ENCODE measurements at regions not wholly inside any gene's neighbourhood (a gene's known extent, or its start where the extent isn't known, plus 50 kb on each side); places are given as distances from the start of the nearest gene placed in this dataset.

DNA sequence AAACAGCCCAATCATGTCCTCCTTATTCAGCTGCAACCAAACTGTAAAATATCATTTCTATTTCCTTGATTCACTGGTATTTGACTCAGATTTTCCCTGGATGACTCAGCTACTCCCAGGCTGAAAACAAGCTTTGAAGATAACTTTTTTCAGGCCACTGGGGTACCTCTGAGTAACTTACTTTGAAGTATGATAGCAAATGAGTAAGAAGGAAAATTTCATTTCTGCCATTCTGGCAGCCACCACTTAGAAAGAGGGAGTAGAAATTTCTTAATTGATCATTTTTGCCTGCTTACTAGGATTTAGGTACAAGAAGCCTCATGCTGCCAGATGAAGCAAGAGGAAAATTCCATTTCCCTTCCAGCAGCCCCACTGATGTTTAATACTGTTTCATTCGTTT, 247.4 kb downstream of the PRELID2 start:
- intact Hi-C loops (cut with micrococcal nuclease): no loop called here
- ATAC-seq (no peak), DNase-seq (no peak)

DNA sequence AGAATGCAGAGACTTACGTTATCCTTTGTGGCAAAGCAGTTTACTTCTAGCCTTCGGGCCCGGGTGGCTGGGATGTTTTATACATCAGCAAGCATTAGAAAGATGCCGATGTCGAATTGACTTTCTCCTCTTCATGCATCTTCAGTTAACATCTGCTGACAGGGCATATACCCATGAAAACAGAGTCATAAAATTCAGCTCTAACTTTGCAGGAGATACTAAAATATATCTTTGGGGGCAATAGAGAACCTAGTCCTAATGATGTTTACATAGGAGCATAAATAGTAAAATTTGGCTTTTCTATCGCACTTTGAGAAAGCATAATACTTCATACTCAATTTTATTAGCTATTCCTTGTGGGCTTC, 247.9 kb downstream of the PRELID2 start:
- no peak for DNase-seq
- intact Hi-C loops (cut with micrococcal nuclease): no loop called here
- no peak for ATAC-seq

DNA sequence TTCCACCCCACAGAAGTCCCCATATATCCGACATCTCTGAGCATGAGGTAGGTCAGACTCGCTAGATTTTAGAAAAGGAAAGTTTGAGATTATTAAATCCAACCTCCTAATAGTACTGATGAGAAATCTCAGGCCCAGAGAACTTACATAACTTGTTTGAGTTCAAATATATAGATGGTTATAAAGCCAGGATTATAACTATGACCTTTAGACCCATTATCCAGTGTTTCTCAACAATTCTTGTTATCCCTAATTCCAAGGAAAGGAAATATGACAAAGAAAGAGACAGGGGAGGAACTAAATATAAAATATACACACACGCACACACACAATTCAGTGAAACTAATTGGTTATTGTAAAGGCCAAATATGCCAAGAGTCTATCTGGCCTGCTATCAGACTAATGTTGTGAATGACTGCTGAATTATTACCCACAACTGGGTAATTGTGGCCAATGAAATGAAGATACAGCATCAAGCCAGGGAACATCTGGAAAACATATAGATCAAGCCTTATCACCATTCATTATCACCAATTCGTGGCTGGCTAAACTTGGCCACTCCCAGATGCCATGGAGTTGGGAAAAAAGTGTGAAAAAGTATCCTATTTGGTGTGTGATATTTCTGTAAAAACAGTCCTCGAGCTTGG, 248.4 kb downstream of the PRELID2 start:
- intact Hi-C loops (cut with micrococcal nuclease): no loop called here
- ATAC-seq (no peak), DNase-seq (no peak)

DNA sequence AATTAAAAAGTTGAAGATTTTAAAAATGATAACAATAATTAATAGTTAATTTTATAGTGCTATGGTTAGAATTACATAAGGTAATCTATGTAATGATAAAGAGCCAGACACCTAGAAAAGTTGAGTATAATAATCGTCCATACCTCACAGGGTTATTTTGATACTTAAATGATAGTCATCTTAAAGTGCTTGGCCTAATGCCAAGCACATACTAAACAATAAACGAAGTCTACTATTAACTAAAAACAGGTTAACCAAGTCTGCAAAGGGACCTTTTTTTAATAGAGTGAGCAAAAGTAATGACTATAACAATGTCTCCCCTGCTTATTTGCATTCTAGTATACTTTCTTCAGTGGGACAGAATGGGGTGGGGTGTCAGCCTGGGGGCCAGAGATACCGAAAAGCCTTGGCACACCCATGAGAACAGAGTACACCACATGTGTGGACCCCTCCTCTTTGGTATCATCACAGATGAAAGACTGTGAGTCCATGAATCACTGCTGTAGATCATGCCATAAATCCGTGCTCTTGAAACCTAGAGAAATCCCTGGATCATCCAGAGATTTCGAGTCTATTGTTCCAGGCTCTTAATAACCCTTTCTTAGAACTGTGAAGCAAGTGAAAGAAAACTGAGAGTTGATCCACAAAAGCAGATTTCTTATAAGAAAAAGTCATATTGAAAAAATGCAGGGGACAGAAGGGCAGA, 249.5 kb downstream of the PRELID2 start:
- no peak for ATAC-seq
- intact Hi-C loops (cut with micrococcal nuclease): no loop called here
- no peak for DNase-seq

DNA sequence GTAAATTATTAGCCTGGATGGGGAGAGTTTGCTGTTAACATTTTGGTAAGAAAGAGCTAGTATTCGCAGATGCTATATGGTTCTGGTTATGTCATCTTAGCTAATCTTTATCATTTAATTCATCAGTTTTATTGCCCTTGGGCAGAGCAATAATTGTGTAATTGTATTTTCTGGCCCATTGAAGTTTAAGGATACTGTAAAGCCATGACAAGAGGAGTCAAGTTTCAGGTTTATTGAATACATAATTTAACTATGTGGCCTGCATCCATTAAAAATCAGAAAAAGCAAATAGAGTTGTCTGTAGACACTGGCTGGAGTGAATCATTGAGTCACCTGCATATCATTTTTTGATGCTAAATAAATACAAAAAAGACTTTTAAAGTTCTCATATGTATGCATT, 255.8 kb downstream of the PRELID2 start:
- intact Hi-C loops (cut with micrococcal nuclease): no loop called here
- DNase-seq (no peak), ATAC-seq (no peak)

DNA sequence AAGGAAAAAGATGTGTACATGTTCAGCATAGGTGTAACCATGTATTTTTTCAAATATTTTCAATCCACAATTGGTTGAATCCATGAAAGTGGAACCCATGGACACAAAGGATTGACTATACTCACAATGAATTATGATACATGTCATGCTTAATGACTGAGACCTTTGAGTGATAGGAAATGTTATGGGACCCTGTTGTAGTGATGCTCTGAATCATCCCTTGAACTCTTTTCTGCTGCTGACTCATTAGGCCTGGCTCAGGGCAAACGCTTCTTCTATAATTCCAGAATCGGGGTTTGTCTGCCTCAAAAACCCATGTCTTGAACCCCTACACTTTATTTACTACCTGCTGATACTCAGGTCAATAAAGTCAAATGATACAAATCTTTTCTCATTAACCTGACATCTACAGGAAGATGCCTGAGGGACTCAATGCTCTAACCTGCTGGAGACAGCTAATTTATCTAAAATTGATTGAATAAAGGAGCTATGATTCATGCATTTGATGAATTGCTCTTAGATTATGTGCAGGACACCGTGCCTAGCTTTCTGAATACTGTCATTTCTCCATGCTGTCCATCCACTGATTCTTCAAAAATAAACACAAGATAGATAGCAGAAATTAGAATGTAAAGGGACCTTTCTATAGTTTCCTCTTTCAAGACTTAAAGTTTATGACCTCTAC, 260.1 kb downstream of the PRELID2 start:
- DNase-seq: no peak
- intact Hi-C loops (cut with micrococcal nuclease): no loop called here
- no peak for ATAC-seq

DNA sequence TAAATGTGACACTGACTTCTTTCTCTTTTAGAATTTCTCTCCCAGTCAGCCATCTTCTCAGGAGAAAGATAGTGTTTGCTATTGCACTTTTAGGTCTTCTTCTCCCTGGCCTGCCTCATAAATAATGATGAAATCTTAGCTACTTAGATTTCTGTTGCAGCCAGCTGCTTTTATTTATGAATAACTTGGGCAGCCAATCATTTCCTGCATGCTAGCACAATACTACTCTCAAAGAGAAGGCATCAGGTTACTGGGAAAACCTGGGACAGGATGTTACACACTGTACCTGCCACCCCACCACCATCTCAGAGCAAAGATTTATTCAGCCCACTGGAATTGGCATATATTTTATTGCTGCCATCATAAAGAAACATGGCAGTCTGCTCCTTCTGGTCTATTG, 266.6 kb downstream of the PRELID2 start:
- intact Hi-C loops (cut with micrococcal nuclease): no loop called here
- no peak for ATAC-seq

DNA sequence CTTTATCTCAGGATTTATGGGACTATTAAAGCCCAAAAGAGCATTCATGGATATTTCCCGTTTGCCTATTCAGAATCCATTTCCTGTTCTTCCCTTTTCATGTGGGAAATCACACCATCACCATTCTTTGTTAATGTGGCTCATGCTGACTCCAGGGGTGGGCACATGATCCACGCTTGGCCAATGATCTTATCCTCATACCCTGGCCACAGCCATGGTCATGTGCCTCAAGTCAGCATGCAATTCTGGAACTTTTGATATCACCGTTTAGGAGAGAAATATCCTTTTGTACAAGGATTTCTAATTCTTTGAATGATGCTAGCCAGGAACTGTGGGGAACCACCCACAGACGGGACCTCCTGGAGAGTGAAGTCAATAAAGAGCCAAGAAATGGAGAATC, 272.2 kb downstream of the PRELID2 start:
- DNase-seq (no peak), ATAC-seq (no peak)
- intact Hi-C loops (cut with micrococcal nuclease): no loop called here

More for the DNA sequence above, 266.6 kb downstream of the PRELID2 start:
- no peak for DNase-seq

DNA sequence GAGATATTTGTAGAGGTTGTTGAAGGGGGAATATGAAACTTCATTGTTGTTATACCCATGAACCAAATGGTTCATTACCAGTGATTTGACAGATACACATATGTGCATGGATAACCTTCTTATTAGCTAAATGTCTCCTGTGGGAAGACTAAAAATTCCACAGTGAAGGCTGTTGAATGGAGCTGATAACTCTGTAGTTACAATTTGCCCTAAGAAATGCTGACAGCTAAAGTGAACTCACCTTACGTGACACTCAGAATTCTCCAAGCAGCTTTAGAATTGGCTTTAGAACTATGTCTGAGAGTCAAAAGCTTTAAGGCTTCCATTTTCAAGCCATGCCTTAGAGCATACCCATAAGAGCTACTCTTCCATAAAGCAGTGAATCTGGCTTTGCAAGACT, 276.9 kb downstream of the PRELID2 start:
- intact Hi-C loops (cut with micrococcal nuclease): no loop called here
- DNase-seq (no peak), ATAC-seq (no peak)

DNA sequence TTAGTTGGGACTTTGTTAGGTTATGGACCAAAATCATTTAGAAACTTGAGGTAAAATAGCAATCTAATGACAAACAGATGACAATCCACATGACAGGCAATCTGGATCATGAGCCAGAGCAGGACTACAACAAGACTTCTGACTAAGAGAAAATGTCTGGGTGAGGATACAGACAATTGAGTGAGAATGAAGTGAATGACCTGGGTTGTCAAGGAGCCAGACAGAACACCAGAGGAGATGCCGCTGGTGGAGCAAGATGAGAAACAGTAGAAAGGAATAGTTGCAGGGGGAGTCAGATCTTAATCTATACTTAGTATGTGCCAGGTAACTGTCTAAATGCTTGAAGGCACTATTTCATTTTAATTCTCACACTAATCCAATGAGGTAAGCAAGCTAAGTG, 277.8 kb downstream of the PRELID2 start:
- DNase-seq (no peak), ATAC-seq (no peak)
- intact Hi-C loops (cut with micrococcal nuclease): no loop called here

DNA sequence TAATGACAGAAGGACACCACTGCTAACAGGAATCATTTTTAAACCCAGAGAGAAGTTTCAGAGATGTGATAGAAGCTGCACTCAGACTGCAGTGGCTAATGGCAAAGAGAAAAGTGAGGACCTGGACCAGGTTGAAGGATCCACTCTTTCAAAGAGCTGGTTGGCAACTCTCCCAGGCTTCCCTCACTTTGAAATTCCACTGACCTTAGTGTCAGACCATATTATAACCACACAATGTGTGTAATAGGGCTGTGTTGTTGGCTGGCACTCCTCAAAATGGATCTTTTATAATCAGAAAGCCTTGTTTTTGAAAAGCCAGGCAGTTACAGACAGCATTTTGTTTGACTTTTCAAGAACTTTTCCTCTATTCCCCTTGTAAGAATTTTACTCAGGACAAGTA, 280.7 kb downstream of the PRELID2 start:
- ATAC-seq (peak; percentile 57), DNase-seq (no peak)
- intact Hi-C loops (cut with micrococcal nuclease): no loop called here

DNA sequence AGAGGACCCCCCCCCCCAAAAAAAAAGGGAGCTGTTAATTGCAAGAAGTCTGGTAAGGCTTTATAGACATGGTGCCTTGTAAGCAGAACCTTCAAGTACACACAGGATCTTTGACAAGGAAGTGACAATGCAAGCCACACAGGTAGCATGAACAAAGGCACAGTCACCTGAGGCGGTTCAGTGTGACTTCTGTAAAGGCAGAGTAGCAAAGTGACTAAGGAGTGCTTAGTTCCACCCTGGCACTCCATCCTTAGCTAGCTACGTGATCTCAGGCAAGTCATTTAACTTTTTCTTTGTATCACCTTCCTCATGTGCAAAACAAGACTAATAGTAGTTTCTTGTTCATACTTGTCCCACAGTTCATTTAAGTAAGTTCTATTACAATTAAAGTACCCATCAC, 282.0 kb downstream of the PRELID2 start:
- intact Hi-C loops (cut with micrococcal nuclease): no loop called here
- DNase-seq (no peak), ATAC-seq (no peak)

DNA sequence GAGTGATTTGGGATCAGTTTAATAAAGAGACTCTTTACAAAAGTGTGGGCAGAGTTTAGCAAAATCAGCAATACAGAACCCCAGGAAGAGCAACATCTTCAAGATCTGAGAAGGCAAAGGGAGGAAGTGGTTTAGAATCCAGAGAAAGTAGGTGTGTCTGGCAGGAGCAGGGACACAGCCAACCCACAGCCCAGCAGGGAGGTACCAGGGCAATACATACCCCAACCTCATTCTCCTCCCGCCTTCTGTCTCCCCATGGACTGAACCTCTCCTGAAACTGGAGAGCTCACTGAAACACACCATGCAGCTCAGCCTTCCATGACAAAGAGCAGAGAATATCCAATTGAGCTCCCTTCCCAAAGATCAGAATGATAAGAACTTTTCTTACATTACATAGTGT, 283.4 kb downstream of the PRELID2 start:
- DNase-seq (no peak), ATAC-seq (no peak)
- intact Hi-C loops (cut with micrococcal nuclease): no loop called here

DNA sequence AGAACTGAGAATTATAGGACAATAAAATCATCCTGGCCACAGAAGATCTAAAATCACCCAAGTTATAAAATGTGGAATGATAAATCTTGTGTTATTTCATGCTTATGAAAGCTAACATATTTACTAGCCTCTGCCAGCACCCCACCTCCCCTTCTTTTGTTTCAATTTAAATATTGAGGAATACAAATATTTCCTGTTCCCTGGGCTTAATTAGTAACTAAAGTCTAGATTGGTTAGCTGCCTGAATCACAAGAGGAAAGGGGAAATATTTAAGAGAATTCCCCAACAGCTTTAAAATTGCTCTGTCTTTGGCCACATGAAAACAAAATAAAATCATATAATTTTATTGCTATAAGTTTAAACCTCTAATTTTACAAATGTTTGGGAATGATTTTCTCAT, 287.0 kb downstream of the PRELID2 start:
- DNase-seq (no peak), ATAC-seq (no peak)
- intact Hi-C loops (cut with micrococcal nuclease): no loop called here

DNA sequence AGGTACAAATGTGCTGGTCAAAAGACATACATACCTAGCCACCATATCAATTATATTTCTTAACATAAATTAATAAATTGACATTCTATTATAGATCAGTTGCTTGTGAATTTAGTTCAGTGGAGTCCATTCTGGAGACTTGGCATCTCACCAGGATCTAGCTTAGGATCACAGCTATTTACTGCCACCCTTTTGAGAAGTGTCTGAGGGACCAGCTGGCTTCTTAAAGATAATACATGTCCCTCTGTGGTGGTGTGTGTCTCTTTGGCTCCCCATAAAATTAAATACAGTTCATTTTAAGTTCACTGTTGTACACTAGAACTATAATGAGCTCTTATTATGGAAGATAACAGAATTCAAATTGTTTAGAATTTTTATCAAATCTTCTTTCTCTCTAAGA, 290.7 kb downstream of the PRELID2 start:
- intact Hi-C loops (cut with micrococcal nuclease): no loop called here
- DNase-seq: no peak
- no peak for ATAC-seq

DNA sequence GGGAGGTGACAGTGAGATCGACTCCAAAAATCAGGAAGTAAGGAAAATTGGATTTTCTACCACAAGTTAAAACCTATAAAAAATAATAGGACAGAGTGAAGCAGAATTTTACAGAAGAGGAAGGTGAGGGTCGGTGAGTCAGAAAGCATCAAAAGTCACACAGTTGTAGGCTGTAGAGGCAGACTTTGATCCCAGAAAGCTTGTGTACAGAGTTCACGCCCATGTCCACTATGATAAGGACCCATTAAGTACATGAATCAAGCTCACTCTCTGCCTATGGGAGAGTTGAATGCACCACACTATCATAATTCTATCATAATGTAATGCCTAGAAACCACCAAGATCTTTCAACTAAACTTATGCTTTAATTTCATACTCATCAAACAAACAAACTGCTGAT, 291.2 kb downstream of the PRELID2 start:
- DNase-seq: no peak
- ATAC-seq: no peak
- intact Hi-C loops (cut with micrococcal nuclease): no loop called here

DNA sequence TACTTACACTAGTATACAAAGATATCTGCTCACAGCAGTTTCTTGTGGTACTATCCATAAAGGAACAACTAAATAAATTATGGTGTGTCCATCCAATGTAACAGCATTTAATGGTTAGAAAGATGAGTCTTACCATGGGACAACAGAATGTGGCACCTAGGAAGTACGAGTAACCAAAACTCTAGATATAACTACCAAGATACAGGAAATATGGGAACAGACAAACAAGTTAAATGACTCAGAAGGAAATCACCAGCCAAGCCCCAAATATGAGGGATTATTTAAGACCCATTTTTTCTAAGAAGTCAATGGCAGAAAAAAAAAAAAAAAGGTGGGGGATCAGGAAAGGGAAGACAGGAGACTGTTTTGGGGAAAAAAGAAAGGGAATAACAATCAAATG, 294.8 kb downstream of the PRELID2 start:
- no peak for ATAC-seq
- no peak for DNase-seq
- intact Hi-C loops (cut with micrococcal nuclease): no loop called here

DNA sequence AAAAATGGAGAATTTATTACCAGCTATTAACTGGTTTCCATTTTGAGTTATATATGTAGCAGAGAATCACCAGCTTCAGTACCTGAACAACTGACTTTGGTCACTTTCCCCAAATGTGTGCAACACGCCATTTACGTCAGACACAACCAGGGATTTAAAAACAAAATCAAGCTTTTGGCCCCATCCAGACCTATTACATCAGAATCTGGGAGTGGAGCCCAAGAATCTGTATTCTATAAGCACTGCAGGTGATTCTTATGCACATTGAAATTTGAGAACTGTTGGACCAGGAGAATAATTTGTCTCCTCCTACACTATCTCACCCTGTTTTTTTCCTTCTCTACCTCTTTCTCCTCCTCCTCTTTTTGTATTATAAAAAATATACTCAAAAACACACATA, 295.9 kb downstream of the PRELID2 start:
- ATAC-seq: no peak
- no peak for DNase-seq
- intact Hi-C loops (cut with micrococcal nuclease): no loop called here

DNA sequence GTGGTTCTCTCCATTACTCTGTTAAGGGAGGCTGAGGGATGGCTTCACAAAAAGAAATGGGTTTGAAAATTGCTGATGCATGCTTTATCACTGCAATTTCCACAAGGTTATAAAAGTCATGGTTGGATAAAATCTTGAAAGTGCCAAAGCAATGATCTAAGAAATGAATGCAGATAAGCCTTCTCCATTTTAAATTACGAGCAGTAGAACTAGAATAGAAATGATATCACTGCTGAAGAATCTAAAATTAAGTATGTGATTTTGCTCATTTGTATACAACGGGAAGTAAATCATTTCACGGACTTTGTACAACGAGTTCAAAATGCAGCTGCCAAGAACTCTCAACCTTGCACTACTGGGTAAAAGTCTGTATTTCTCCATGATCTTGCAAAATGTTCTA, 299.0 kb downstream of the PRELID2 start:
- intact Hi-C loops (cut with micrococcal nuclease): no loop called here
- no peak for DNase-seq
- no peak for ATAC-seq

DNA sequence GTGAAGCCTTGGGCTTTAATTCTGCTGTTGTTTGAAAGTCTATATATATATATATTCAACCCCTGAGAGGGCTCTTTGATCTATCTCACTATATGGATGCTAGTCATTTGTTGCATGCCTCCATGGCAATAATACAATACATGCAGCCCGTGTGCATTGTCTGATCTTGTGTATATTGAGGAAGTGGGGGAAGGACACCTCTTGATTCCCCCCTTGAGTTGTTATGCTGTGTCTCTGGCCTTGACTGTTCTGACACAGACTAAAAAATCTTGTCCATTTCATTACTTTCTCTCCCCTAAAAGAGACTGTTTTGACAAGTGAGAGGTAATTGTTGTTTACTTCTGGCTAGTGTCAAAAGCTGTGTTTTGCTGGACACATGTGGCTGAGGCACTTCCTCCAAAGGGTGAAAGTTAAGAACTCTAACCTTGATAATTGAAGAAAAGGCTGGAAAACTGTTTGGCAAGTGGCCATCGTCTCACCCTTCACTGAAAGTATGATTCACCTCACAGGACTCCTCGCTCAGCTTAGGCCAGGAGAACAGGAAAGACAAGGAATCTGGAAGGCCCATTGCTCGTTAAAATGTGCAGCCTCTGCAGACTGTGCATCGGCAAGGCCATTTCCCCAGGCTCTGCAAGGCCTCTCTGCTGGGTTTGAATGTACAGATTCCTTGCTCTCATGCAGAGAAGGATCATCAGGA, 304.0 kb downstream of the PRELID2 start:
- intact Hi-C loops (cut with micrococcal nuclease): no loop called here
- DNase-seq: no peak
- ATAC-seq: no peak
